SK-N-MC (cell line): ENCODE measurements at regions not wholly inside any gene's neighbourhood (a gene's known extent, or its start where the extent isn't known, plus 50 kb on each side); places are given as distances from the start of the nearest gene placed in this dataset.

Experiments
- EZH2 ChIP-seq: fragments of 200-600 bp; sonication (generic); IDR thresholded peaks from one replicate; pipeline ENCODE4 v1.6.1; 2017; ENCODE audit warnings: antibody characterized with exemption
- FOXP2 ChIP-seq: optimal IDR thresholded peaks from 2 replicates; pipeline ENCODE3; 2011; ENCODE audit warnings: mild to moderate bottlenecking, moderate library complexity; ENCODE audit not compliant: insufficient read depth; ENCODE audit errors: extremely low read length, control extremely low read depth
- POLR2AphosphoS5 ChIP-seq: IDR thresholded peaks from 2 replicates; pipeline ENCODE4 v1.6.1; 2012; ENCODE audit warnings: mild to moderate bottlenecking, low read depth, low read length, borderline replicate concordance

DNA sequence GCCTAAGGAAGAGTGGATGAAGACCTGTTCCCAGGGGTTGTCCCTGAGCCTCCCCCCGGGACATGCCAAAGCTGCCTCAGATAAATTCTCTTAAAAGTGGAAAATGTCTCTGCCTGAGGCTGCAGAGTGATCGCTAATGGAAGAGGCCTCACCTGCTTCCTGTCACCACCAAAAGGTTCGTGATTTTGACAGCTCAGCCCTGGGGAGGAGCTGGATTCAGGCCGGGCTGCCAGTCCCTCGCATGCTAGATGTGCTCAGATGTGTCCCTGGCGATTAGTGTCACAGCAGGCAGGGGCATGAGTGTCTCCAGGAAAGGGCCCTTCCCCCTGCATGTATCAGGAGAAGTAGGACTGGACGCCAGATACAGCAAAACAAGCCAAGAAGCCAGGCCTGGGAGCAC is 626.5 kb downstream of the UQCRFS1 start:
- TF ChIP-seq POLR2AphosphoS5: no peak
- no peak for TF ChIP-seq EZH2
- TF ChIP-seq FOXP2: no peak
